AG04449 (cell line): ENCODE measurements at regions not wholly inside any gene's neighbourhood (a gene's known extent, or its start where the extent isn't known, plus 50 kb on each side); places are given as distances from the start of the nearest gene placed in this dataset.

Experiments used
- CTCF ChIA-PET: fragments of 350-600 bp; formaldehyde crosslinking; extraction: SDS; loops from one replicate; lab custom pipeline; 2021; ENCODE audit warnings: antibody characterized with exemption; lab: Yijun Ruan, JAX
- POLR2A ChIA-PET: fragments of 400-600, 350-600 bp; formaldehyde crosslinking; extraction: SDS; loops from one replicate; lab custom pipeline; 2020; ENCODE audit warnings: antibody characterized with exemption, inconsistent platforms; lab: Yijun Ruan, JAX
- DNase-seq: peaks from one replicate; pipeline ENCODE4 v3.0.0-alpha.2; 2010; ENCODE audit warnings: low read depth, low spot score
- H3K4me3 ChIP-seq: 2 replicates; pipeline ENCODE4 v1.5.1; 2011; ENCODE audit warnings: low read depth, mild to moderate bottlenecking, control low read depth, low read length
- TF ChIP-seq, protein P1 (sequence below): IDR thresholded peaks from one replicate; pipeline ENCODE4 v1.5.1; 2011; ENCODE audit warnings: mild to moderate bottlenecking, moderate library complexity, low read length, control low read depth, inconsistent platforms; ENCODE audit not compliant: insufficient read depth; ENCODE audit errors: missing control alignments

DNA sequence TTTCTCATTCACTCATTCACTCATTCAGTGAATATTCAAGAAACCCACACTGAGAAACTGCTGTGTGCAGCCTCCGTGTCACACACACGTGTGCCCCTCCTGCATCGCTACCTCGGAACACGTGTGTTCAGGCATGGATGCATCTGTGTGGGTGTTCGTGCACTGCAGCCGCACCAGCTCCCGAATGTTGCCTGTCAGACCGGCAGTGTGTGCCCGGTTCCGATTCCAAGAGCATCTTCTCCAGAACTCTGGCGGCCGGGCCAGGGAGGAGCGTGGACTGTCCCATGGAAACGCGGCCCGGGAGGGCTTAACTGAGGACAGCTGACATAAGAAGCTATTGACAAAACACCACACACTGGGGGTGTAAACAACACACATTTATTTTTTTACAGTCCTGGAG lies 216.0 kb downstream of the DLL1 start:
- TF ChIP-seq, protein P1, sequence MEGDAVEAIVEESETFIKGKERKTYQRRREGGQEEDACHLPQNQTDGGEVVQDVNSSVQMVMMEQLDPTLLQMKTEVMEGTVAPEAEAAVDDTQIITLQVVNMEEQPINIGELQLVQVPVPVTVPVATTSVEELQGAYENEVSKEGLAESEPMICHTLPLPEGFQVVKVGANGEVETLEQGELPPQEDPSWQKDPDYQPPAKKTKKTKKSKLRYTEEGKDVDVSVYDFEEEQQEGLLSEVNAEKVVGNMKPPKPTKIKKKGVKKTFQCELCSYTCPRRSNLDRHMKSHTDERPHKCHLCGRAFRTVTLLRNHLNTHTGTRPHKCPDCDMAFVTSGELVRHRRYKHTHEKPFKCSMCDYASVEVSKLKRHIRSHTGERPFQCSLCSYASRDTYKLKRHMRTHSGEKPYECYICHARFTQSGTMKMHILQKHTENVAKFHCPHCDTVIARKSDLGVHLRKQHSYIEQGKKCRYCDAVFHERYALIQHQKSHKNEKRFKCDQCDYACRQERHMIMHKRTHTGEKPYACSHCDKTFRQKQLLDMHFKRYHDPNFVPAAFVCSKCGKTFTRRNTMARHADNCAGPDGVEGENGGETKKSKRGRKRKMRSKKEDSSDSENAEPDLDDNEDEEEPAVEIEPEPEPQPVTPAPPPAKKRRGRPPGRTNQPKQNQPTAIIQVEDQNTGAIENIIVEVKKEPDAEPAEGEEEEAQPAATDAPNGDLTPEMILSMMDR, result no peak
- ChIA-PET POLR2A (no interaction called here), CTCF (no interaction called here)
- DNase-seq, result no peak
- H3K4me3 ChIP-seq, result no peak overlapping the region

DNA sequence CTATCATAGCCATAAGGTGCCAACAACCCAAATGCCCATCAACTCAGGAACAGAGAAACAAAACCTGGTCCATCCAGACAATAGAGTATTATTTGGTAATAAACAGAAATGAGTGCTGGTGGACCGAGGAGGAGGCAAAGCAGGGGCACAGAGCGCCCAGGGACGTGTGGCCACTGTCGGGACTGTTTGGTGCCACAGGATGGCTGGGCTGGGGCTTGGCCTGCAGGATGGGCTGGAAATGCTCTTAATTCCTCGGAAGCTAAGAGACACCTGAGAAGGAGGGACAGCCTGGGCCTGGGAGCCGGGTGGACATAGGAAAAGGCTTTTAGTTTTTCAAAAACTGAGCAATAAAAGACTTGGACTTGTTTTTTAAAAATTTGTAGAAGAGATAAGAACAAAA lies 216.4 kb downstream of the DLL1 start:
- CTCF ChIA-PET, result no interaction called here
- DNase-seq, result no peak
- TF ChIP-seq, protein P1, result no peak
- POLR2A ChIA-PET, result no interaction called here
- H3K4me3 ChIP-seq, result no peak overlapping the region

- H3K4me3 ChIP-seq, result no peak overlapping the region
- TF ChIP-seq, protein P1, result no peak
- POLR2A ChIA-PET, result no interaction called here
- DNase-seq, result no peak
- CTCF ChIA-PET, result no interaction called here
Observed at GRCh38 chr6:170073846-170074245, 217.0 kb downstream of the DLL1 start.

DNA sequence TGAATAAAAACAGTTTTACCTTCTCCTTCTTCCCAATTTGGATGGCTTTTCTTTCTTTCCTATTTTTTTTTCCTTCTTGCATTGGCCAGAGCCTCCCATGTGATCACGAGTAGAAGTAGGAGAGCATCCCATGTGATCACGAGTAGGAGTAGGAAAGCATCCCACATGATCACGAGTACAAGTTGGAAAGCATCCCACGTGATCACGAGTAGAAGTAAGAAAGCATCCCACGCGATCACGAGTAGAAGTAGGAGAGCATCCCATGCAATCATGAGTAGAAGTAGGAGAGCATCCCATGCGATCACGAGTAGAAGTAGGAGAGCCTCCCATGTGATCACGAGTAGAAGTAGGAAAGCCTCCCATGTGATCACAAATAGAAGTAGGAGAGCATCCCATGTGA lies 218.6 kb downstream of the DLL1 start:
- no peak overlapping the region for H3K4me3 ChIP-seq
- ChIA-PET POLR2A (no interaction called here), CTCF (no interaction called here)
- TF ChIP-seq, protein P1, result no peak
- DNase-seq, result no peak

DNA sequence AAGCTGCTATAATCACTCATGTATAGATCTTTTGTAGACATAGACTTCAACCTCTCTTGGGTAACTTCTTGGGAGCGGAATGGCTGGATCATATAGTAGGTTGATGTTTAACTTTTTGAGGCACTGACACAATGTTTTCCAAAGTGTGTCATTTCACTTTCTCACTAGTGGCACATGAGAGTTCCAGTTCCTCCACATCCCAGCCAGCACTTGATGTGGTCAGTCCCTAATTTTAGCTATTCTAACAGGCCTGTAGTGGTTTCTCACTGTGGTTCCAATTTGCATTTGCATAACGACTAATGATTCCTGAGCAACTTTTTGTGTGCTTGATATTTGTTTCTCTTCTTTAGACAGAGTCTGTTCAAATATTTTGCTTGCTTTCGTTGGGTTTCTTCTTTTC lies 221.3 kb downstream of the DLL1 start:
- CTCF ChIA-PET, result no interaction called here
- TF ChIP-seq, protein P1, result no peak
- H3K4me3 ChIP-seq, result no peak overlapping the region
- POLR2A ChIA-PET, result no interaction called here
- DNase-seq, result no peak

- no peak for DNase-seq
- ChIA-PET CTCF (no interaction called here), POLR2A (no interaction called here)
- TF ChIP-seq, protein P1, result no peak
- no peak overlapping the region for H3K4me3 ChIP-seq
Observed at GRCh38 chr6:170068496-170068895, 222.4 kb downstream of the DLL1 start.
